ENCODE measurements at regions not wholly inside any gene's neighbourhood (a gene's known extent, or its start where the extent isn't known, plus 50 kb on each side); places are given as distances from the start of the nearest gene placed in this dataset.

DNA sequence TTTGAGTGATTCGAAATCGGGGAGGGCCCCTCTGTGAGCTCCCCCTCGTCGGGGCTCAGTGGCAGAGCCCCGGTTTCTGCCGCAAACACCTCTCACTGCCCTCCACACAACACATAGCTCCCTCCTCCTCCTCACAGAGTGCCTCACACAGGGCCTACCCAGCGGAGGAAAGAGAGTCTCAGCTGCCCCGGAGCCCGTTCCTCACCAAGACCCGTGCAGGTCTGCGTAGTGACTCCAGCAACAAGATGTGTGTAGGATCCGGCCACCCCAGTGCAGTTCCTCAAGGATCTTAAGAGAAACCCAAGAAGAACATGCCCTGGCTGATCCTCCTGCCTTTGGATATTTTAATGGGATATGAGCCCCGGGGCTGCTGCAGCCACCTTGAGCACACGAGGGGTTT lies 238.4 kb downstream of the BRD1 start:
- DNase-seq: no peak
- TF ChIP-seq EP300 (IDR thresholded peaks at IDR 0.05): no peak
- TF ChIP-seq, protein P1, sequence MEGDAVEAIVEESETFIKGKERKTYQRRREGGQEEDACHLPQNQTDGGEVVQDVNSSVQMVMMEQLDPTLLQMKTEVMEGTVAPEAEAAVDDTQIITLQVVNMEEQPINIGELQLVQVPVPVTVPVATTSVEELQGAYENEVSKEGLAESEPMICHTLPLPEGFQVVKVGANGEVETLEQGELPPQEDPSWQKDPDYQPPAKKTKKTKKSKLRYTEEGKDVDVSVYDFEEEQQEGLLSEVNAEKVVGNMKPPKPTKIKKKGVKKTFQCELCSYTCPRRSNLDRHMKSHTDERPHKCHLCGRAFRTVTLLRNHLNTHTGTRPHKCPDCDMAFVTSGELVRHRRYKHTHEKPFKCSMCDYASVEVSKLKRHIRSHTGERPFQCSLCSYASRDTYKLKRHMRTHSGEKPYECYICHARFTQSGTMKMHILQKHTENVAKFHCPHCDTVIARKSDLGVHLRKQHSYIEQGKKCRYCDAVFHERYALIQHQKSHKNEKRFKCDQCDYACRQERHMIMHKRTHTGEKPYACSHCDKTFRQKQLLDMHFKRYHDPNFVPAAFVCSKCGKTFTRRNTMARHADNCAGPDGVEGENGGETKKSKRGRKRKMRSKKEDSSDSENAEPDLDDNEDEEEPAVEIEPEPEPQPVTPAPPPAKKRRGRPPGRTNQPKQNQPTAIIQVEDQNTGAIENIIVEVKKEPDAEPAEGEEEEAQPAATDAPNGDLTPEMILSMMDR (IDR thresholded peaks at IDR 0.05): no peak
- no peak for TF ChIP-seq POLR2A (IDR thresholded peaks at IDR 0.05)
- Histone ChIP-seq H3K27me3 (no peaks in the 10 kb centered on the region), H3K4me3 (no peak overlapping the region), H3K4me1 (ENCODE audit: insufficient read depth) (no peaks in the 10 kb centered on the region), H3K9me3 (no peaks in the 10 kb centered on the region), H3K36me3 (no peaks in the 10 kb centered on the region), H3K27ac (no peak overlapping the region)
- WGBS, 3 donors: 91 to 94% (median 91%) methylated on average over 14 of the region's 14 CpGs
- intact Hi-C loops (cut with DNase I): no loop called here

DNA sequence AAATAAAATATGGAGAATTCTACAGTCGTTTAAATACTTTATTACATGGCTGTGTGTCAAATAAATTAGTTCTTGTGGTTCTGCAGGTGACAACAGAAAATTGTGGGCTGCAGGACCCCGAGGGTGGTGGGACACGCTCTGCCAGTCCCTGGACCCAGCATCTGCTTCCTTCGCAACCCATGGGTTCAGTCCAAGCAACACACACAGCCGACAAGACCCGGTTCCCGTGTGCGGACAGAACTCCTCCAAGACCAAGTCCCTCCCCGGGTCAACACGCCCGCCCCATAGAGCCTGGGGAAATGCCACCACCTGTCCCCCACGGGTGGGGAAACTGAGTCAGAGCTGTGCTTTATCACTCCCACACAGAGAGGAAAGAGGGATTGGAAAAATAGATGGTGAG lies 238.9 kb downstream of the BRD1 start:
- intact Hi-C loops (cut with DNase I): no loop called here
- Histone ChIP-seq H3K4me1 (ENCODE audit: insufficient read depth) (no peaks in the 10 kb centered on the region), H3K27ac (no peak overlapping the region), H3K36me3 (no peaks in the 10 kb centered on the region), H3K4me3 (no peak overlapping the region), H3K27me3 (no peaks in the 10 kb centered on the region), H3K9me3 (no peaks in the 10 kb centered on the region)
- WGBS, 3 donors: 75 to 78% (median 77%) methylated on average over 12 of the region's 12 CpGs
- TF ChIP-seq, protein P1 (IDR thresholded peaks at IDR 0.05): no peak
- no peak for TF ChIP-seq EP300 (IDR thresholded peaks at IDR 0.05)
- no peak for TF ChIP-seq POLR2A (IDR thresholded peaks at IDR 0.05)
- DNase-seq: no peak

DNA sequence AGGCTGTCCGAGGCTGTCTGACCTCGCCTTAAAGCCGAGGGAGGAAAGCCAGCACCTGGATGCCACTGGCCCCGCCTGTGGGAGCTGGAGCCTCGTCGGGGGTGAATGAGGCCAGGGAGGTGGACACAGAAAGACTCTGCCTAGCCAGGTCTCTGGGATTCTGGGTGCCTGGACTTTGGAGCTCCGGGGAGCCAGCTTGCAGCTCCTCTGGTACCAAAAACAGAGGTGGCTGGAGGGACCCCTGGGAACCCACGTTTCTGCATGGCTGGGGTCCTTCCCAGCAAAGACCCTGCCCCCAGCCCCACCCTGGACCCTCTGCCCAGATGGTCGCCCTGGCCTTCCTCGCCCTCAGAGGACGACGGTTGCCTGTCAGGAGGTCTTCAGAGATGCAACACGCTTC lies 239.7 kb downstream of the BRD1 start:
- no peaks in the 10 kb centered on the region for H3K4me1 ChIP-seq (ENCODE audit: insufficient read depth)
- H3K27ac ChIP-seq: no peak overlapping the region
- H3K36me3 ChIP-seq: no peaks in the 10 kb centered on the region
- no peaks in the 10 kb centered on the region for H3K9me3 ChIP-seq
- H3K4me3 ChIP-seq: no peak overlapping the region
- 19 to 41% (median 21%) methylated on average over 13 of the region's 13 CpGs for whole genome bisulfite sequencing, 3 donors
- DNase-seq: no peak
- H3K27me3 ChIP-seq: no peaks in the 10 kb centered on the region
- TF ChIP-seq, protein P1 (IDR thresholded peaks at IDR 0.05): no peak
- TF ChIP-seq POLR2A (IDR thresholded peaks at IDR 0.05): no peak
- TF ChIP-seq EP300 (IDR thresholded peaks at IDR 0.05): no peak
- intact Hi-C loops (cut with DNase I): no loop called here

DNA sequence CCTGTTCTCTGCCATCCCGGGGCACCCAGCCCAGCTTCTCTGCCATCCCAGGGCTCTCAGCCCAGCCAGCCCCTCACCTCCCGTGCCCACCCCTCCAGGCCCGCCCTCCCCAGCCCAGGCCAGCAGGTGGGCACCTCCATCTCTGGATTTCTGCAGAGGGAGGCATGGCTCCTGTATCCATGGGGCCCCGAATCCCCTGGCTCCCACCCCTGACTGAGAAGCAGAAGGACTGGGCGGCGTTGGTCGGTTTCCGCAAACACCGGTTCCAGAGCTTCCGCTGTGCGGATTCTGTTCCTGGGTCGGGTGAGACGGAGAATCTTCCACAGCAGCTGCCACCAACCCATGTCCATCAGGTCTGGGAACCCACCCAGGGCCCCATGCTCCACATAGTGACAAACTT lies 240.3 kb downstream of the BRD1 start:
- no peaks in the 10 kb centered on the region for H3K27me3 ChIP-seq
- intact Hi-C loops (cut with DNase I): no loop called here
- H3K36me3 ChIP-seq: no peaks in the 10 kb centered on the region
- H3K4me1 ChIP-seq (ENCODE audit: insufficient read depth): no peaks in the 10 kb centered on the region
- DNase-seq: no peak
- H3K4me3 ChIP-seq: no peak overlapping the region
- TF ChIP-seq EP300 (IDR thresholded peaks at IDR 0.05) (no peak), POLR2A (IDR thresholded peaks at IDR 0.05) (no peak)
- TF ChIP-seq, protein P1 (IDR thresholded peaks at IDR 0.05): no peak
- no peaks in the 10 kb centered on the region for H3K9me3 ChIP-seq
- WGBS, 3 donors: 64 to 87% (median 76%) methylated on average over 13 of the region's 13 CpGs
- no peak overlapping the region for H3K27ac ChIP-seq

DNA sequence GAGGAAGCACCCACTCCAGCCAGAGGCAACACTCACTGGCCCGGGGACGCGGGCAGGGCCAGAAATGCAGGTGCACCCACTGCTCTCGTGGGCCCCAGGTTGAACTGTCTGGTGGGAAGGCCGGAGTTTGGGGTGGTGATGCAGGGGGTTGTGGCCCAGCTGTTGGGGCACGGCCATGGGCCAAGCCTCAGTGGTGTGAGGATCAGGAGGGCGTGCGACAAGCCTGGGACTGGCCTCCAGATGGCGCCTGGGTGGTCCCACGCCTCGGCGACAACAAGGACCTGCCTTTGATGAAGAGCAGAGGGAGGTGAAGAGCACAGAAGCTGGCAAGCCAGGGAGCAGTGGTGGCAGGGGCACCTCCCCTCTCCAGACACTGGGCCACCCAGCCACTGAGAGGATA lies 240.8 kb downstream of the BRD1 start:
- TF ChIP-seq POLR2A (IDR thresholded peaks at IDR 0.05) (no peak), EP300 (IDR thresholded peaks at IDR 0.05) (no peak)
- TF ChIP-seq, protein P1 (IDR thresholded peaks at IDR 0.05): no peak
- no peaks in the 10 kb centered on the region for H3K36me3 ChIP-seq
- no peaks in the 10 kb centered on the region for H3K27me3 ChIP-seq
- no peak for DNase-seq
- WGBS, 3 donors: 78 to 88% (median 81%) methylated on average over 12 of the region's 12 CpGs
- no peak overlapping the region for H3K27ac ChIP-seq
- no peak overlapping the region for H3K4me3 ChIP-seq
- H3K9me3 ChIP-seq: no peaks in the 10 kb centered on the region
- H3K4me1 ChIP-seq (ENCODE audit: insufficient read depth): no peaks in the 10 kb centered on the region
- intact Hi-C loops (cut with DNase I): no loop called here
